HG02798 (cell line): ENCODE measurements at regions not wholly inside any gene's neighbourhood (a gene's known extent, or its start where the extent isn't known, plus 50 kb on each side); places are given as distances from the start of the nearest gene placed in this dataset.

Source experiments
- ATAC-seq: cut with Tn5 transposase; IDR thresholded peaks from one replicate; pipeline ENCODE4 v1.9.1; 2021; ENCODE audit warnings: mild to moderate bottlenecking; ENCODE audit not compliant: unreplicated experiment, poor library complexity

GRCh38 chr4:133513901-133514300 is 364.8 kb downstream of the PCDH10 start:
- no peak for ATAC-seq

GRCh38 chr4:133498149-133498548 is 349.1 kb downstream of the PCDH10 start:
- no peak for ATAC-seq

- ATAC-seq: no peak
Measured at GRCh38 chr4:133493776-133494175, 344.7 kb downstream of the PCDH10 start.

- no peak for ATAC-seq
Measured at GRCh38 chr4:133493241-133493640, 344.1 kb downstream of the PCDH10 start.

GRCh38 chr4:133484287-133484686 is 335.2 kb downstream of the PCDH10 start:
- ATAC-seq: no peak

- no peak for ATAC-seq
Measured at GRCh38 chr4:133483600-133484246, 334.6 kb downstream of the PCDH10 start.

GRCh38 chr4:133476063-133476462 is 327.0 kb downstream of the PCDH10 start:
- ATAC-seq: no peak

- ATAC-seq: no peak
Measured at GRCh38 chr4:133474501-133474900, 325.4 kb downstream of the PCDH10 start.

GRCh38 chr4:133472244-133472643 is 323.1 kb downstream of the PCDH10 start:
- no peak for ATAC-seq

- no peak for ATAC-seq
Measured at GRCh38 chr4:133467290-133467947, 318.3 kb downstream of the PCDH10 start.

- ATAC-seq: no peak
Measured at GRCh38 chr4:133465022-133465421, 315.9 kb downstream of the PCDH10 start.

- ATAC-seq: no peak
Measured at GRCh38 chr4:133464311-133464710, 315.2 kb downstream of the PCDH10 start.

GRCh38 chr4:133452678-133453077 is 303.6 kb downstream of the PCDH10 start:
- no peak for ATAC-seq

- ATAC-seq: no peak
Measured at GRCh38 chr4:133450813-133451212, 301.7 kb downstream of the PCDH10 start.

- ATAC-seq: no peak
Measured at GRCh38 chr4:133440404-133440803, 291.3 kb downstream of the PCDH10 start.

GRCh38 chr4:133439830-133440229 is 290.7 kb downstream of the PCDH10 start:
- no peak for ATAC-seq

GRCh38 chr4:133424605-133425004 is 275.5 kb downstream of the PCDH10 start:
- ATAC-seq: no peak

- no peak for ATAC-seq
Measured at GRCh38 chr4:133403913-133404312, 254.8 kb downstream of the PCDH10 start.

GRCh38 chr4:133402616-133403015 is 253.5 kb downstream of the PCDH10 start:
- no peak for ATAC-seq

GRCh38 chr4:133394971-133395627 is 246.0 kb downstream of the PCDH10 start:
- no peak for ATAC-seq

GRCh38 chr4:133390198-133390855 is 241.2 kb downstream of the PCDH10 start:
- ATAC-seq: no peak
